Activated B cell treated with CpG ODN at 0.5 μM for 24 hours (primary cell): ENCODE measurements at regions not wholly inside any gene's neighbourhood (a gene's known extent, or its start where the extent isn't known, plus 50 kb on each side); places are given as distances from the start of the nearest gene placed in this dataset.

Experiments
- ATAC-seq: fragments of 200-7000 bp; cut with Tn5 transposase; one replicate; pipeline ENCODE4 v1.10.0; 2021; ENCODE audit warnings: low read depth, mild to moderate bottlenecking, moderate library complexity
- CTCF ChIA-PET: fragments of 350-600 bp; sonication (Branson Sonifier 250); formaldehyde crosslinking; loops from one replicate; lab custom pipeline; 2021; ENCODE audit warnings: antibody characterized with exemption; lab: Charles Lee
- POLR2A ChIA-PET: fragments of 350-600 bp; sonication (Branson Sonifier 250); formaldehyde crosslinking; loops from one replicate; lab custom pipeline; 2021; ENCODE audit warnings: antibody characterized with exemption; lab: Charles Lee
- DNase-seq: peaks from one replicate; pipeline ENCODE4 v3.0.0; 2022
- H3K27ac Mint-ChIP-seq: one replicate; pipeline ENCODE4 v1.8.0; 2020; ENCODE audit warnings: mixed read lengths
- H3K27me3 Mint-ChIP-seq: one replicate; pipeline ENCODE4 v1.8.0; 2021; ENCODE audit warnings: mixed read lengths
- H3K36me3 Mint-ChIP-seq: one replicate; pipeline ENCODE4 v1.8.0; 2021; ENCODE audit warnings: low read depth, mixed read lengths
- H3K4me1 Mint-ChIP-seq: one replicate; pipeline ENCODE4 v1.8.0; 2021; ENCODE audit warnings: mixed read lengths
- H3K4me3 Mint-ChIP-seq: one replicate; pipeline ENCODE4 v1.8.0; 2020; ENCODE audit warnings: mild to moderate bottlenecking, mixed read lengths
- H3K9me3 Mint-ChIP-seq: one replicate; pipeline ENCODE4 v1.8.0; 2020; ENCODE audit warnings: mixed read lengths
- CTCF ChIP-seq: fragments of 200-600 bp; IDR thresholded peaks from one replicate; pipeline ENCODE4 v1.8.0; 2022; ENCODE audit warnings: antibody characterized with exemption, mild to moderate bottlenecking
- intact Hi-C: fragments of 100-400 bp; cut with micrococcal nuclease; formaldehyde crosslinking; loops from one replicate; pipeline ENCODE4 v1.15.1; 2024

GRCh38 chr2:215874418-215874817, 138.9 kb downstream of the MREG start:
- no peak for TF ChIP-seq CTCF
- intact Hi-C loops = no loop called here
- ChIA-PET POLR2A (no interaction called here), CTCF (no interaction called here)
- ATAC-seq (no peak), DNase-seq (no peak)
- Mint-ChIP-seq H3K36me3 (no peaks in the 10 kb centered on the region), H3K9me3 (no peaks in the 10 kb centered on the region), H3K27me3 (peaks cover 10% of the 10 kb centered on the region), H3K4me1 (no peaks in the 10 kb centered on the region), H3K4me3 (no peak overlapping the region), H3K27ac (no peak overlapping the region)

- no peak for ATAC-seq
- no peak overlapping the region for H3K4me3 Mint-ChIP-seq
- no peaks in the 10 kb centered on the region for H3K4me1 Mint-ChIP-seq
- CTCF ChIA-PET = no interaction called here
- no peak for DNase-seq
- H3K27ac Mint-ChIP-seq = no peak overlapping the region
- H3K9me3 Mint-ChIP-seq = no peaks in the 10 kb centered on the region
- peaks cover 9% of the 10 kb centered on the region for H3K27me3 Mint-ChIP-seq
- TF ChIP-seq CTCF = no peak
- no peaks in the 10 kb centered on the region for H3K36me3 Mint-ChIP-seq
- POLR2A ChIA-PET = no interaction called here
- intact Hi-C loops = no loop called here
These were observed 142.4 kb downstream of the MREG start for GRCh38 chr2:215870986-215871385.

DNA sequence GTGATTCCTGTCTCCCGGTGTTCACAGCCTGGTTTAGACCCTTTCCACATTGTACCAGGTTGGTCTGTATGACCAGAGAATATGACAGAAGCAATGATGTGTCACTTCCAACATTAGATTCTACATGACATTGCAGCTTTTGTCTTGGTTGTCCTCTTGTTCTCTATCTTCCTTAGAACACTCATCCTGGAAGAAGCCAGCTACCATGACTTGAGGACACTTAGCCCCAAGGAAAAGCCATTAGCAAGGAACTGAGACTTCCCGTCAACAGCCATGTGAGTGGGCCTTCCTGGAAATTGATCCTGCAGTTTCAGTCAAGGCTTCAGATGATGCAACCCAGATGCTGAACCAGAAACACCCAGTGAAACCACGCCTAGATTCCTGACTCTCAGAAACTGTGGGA, 143.3 kb downstream of the MREG start:
- no peaks in the 10 kb centered on the region for H3K4me1 Mint-ChIP-seq
- peaks cover 12% of the 10 kb centered on the region for H3K27me3 Mint-ChIP-seq
- H3K36me3 Mint-ChIP-seq = no peaks in the 10 kb centered on the region
- no peak overlapping the region for H3K4me3 Mint-ChIP-seq
- ATAC-seq (no peak), DNase-seq (no peak)
- intact Hi-C loops = no loop called here
- ChIA-PET POLR2A (no interaction called here), CTCF (no interaction called here)
- no peaks in the 10 kb centered on the region for H3K9me3 Mint-ChIP-seq
- no peak overlapping the region for H3K27ac Mint-ChIP-seq
- no peak for TF ChIP-seq CTCF

GRCh38 chr2:215868846-215869543, 144.4 kb downstream of the MREG start:
- no peaks in the 10 kb centered on the region for H3K4me1 Mint-ChIP-seq
- H3K27me3 Mint-ChIP-seq = peaks cover 12% of the 10 kb centered on the region
- no peaks in the 10 kb centered on the region for H3K36me3 Mint-ChIP-seq
- TF ChIP-seq CTCF = no peak
- CTCF ChIA-PET = no interaction called here
- no peak for DNase-seq
- H3K27ac Mint-ChIP-seq = no peak overlapping the region
- no peak overlapping the region for H3K4me3 Mint-ChIP-seq
- intact Hi-C loops = no loop called here
- no peaks in the 10 kb centered on the region for H3K9me3 Mint-ChIP-seq
- no peak for ATAC-seq
- POLR2A ChIA-PET = no interaction called here

DNA sequence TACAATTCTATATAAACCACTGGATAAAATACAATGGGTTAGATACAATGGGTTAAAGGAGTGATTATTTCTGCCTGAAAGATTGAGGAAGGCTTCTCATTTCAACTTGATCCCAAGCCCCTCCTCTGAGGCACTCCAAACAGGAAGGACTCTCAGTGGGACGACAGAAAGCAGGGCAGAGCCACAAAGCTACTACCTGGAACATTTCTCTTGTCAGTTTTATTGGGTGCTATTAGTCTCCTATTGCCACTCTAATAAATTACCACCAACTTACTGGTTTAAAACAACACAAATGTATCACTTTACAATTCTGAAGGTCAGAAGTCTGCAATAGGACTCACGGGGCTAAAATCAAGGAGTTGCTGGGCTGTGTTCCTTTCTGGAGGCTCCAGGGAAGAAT, 146.7 kb downstream of the MREG start:
- ChIA-PET CTCF (no interaction called here), POLR2A (no interaction called here)
- TF ChIP-seq CTCF = no peak
- DNase-seq (no peak), ATAC-seq (no peak)
- intact Hi-C loops = no loop called here
- Mint-ChIP-seq H3K27me3 (peaks cover 13% of the 10 kb centered on the region), H3K4me3 (no peak overlapping the region), H3K27ac (no peak overlapping the region), H3K36me3 (no peaks in the 10 kb centered on the region), H3K4me1 (no peaks in the 10 kb centered on the region), H3K9me3 (no peaks in the 10 kb centered on the region)
